GM18505 (cell line): ENCODE measurements at regions not wholly inside any gene's neighbourhood (a gene's known extent, or its start where the extent isn't known, plus 50 kb on each side); places are given as distances from the start of the nearest gene placed in this dataset.
A peak's percentile ranks its signal among the peaks of the same experiment; 100 is the strongest.

Source experiments
- ATAC-seq: cut with Tn5 transposase; IDR thresholded peaks from one replicate; pipeline ENCODE4 v1.9.1; 2021; ENCODE audit not compliant: unreplicated experiment
- POLR2A ChIP-seq: IDR thresholded peaks from 4 replicates; pipeline ENCODE4 v1.6.1; 2011; ENCODE audit warnings: borderline replicate concordance; ENCODE audit not compliant: insufficient read depth, insufficient read length; ENCODE audit errors: extremely low read depth

DNA sequence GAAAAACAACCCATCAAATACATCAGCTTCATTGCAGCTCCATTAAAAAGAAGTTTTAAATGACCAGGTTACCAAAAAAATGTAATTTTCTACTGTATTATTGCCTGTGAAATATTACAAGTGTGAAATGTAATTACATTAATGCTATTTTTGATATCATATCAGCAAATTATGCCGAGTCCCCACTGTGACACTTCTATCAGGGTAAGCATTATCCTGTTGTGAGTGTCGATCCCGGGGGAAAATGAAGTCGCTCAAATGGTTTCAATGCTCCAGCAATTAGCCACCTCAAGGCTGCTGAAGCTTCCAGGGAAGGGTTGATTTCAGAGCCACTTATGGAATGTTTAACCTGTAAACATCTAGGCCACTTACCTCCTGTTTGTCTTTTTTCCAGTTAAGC is 70.4 kb downstream of the RCN1 start:
- no peak for TF ChIP-seq POLR2A
- ATAC-seq: no peak

DNA sequence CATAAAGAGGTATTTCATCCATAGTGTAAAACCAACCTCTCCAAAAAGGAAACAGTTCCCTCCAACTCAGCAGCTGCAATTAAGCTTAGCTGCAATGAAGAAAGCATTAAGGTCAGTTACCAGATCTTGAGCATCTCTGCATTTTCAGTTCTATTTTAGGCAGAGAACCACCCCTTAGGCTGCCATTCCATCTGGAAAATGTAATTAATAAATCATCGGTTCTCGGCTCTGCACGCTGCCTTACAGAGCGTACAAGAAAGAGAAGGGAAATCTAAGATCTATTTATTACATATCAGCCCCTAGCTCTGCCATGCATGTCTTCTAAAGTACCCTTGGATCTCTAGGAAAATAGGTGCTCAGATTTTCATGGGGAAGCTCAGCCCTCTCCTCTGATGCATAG is 71.5 kb downstream of the RCN1 start:
- no peak for TF ChIP-seq POLR2A
- ATAC-seq: no peak

- no peak for ATAC-seq
- TF ChIP-seq POLR2A: no peak
These were observed 72.0 kb downstream of the RCN1 start for GRCh38 chr11:32162906-32163305.

DNA sequence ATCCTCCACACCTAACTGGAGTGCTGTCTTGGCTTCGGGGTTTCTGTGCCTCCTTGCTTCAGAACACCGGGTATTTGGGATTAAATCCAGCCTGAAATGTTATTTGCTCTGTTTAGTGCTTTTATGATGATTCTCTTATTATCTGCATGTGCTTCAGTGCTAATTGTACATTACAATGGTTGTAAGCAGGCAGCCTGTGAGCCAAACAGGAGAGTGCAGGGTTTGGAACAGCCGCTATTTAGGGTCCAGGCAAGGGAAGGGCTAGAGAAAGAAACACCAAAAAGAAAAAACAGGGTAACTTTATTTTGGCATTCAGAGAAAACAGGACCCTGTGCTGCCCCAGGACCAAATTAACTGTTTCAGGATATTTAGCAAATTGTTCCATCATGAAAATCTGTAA is 72.7 kb downstream of the RCN1 start:
- ATAC-seq: no peak
- TF ChIP-seq POLR2A: no peak

- no peak for ATAC-seq
- no peak for TF ChIP-seq POLR2A
These were observed 74.0 kb downstream of the RCN1 start for GRCh38 chr11:32164836-32165235.

DNA sequence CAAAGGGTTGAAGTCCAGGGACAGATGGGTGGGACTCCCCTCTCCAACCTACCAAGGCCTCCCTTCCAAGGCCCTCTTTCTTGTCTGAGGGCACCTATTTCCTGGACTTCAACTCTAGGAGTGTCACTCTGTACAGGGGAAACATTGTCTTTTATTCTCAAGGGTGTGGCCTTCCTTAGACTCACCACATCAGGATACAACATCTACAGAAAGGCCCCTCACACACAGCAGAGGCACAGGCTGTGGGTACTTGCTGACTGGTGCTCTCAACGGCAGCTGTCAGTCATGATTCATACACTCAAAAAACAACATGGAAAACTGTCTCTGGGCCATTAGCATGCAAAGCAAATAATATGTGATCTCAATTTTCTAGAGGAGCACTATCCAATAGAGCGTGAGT is 78.0 kb downstream of the RCN1 start:
- TF ChIP-seq POLR2A: no peak
- no peak for ATAC-seq

DNA sequence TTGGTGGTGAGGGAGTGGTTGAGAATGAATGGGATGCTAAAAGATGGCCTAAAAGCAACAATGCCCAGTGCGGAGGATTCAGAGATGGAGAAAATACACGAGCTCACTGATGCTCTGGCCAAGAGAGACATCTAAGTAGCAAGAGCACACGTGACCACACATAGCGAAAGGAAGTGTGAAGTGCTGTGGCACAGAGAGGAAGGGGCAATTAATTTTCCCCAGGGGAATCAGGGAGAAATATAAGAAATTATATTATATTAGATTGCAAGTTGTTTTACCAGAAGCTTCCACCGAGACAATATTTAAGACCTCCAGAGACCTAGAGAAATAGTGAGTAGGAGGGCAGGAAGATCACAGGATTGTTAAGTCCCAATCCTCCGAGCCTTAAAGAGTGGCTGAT is 80.6 kb downstream of the RCN1 start:
- no peak for ATAC-seq
- TF ChIP-seq POLR2A: no peak

DNA sequence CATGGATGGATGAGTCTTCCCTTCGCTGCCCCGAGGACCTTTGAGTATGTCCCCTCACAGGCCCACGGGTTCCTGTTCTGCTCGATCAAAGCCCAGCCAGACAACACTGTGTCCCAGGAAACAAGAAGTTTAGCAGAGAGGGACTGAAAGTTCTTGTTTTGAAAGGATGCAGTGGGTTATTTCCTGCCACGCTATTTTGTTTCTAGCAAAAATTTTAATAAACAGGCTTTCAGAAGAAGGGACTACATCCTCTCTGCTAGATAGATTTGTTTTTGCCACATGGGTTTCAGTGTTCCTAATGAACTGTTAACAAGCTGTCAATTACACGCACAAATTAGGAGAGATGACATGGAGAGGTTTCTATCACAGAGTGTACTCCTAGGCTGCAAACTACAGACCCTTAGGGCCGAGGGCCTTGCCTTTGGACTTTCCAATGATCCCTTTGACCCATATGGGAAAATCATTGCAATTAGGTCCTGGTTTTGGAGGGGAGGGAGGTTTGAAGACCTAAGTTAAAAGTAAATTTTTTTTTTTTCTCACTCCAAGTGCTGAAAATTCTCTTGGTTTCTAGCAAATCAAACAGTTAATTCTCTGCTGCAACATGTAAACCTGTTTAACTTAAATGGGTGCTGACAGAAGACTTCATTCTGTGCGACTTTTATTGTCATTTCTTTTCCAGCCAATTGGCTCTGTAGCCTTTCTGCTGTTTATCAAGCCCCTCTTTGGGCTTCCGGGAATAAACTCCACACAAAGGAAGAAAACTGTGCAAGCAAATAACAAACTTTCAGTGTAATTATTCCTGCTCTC is 81.4 kb downstream of the RCN1 start:
- ATAC-seq: no peak

DNA sequence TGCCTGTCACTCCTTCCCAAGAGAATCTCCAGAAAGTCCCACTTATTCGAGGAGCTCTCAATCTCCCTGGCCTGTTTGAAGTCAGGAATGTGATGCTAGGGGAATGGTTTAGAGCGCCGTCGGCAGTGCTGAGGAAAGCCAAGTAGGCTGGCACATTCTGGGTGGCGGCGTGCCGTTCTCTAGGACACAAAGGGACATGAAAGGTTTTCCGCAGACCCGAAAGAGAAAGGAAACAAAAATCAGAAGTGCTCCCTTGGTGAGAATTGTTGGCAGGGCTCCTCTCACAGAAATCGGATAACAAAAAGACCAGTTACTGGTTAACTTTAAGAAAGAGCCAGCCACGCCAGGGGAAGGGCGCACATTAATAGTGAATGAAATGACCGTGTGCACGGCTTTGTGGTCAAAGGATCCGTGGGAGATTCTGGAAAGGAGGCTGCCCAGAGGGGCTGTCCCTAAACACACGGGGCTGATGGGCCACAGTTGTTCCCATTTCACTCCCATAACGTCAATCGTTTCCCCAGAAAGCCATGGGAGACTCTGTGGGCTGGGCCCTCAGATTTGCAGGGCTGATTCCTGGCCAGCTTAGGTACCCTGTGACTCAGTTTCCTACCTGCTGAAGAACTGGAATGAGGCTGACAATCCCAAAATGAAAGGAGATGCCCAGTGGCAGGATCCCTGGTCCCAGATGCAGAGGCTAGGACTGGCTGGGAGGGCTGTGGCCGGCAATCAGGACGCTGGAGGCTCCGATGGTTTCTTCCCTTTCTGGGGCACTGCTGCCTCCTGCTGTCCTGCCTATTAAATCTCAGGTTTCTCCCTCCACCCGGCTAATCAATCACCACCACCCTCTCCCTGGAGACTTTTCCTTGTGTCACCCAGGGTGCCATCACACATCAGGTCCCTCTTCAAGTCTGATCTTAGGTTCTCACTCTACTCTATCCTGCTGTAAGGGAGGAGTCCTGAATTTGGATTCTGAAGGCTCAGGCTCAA is 82.3 kb downstream of the RCN1 start:
- ATAC-seq: peak; percentile 51
- TF ChIP-seq POLR2A: no peak

More for the DNA sequence above, 81.4 kb downstream of the RCN1 start:
- TF ChIP-seq POLR2A: no peak

- TF ChIP-seq POLR2A: no peak
- ATAC-seq: no peak
These were observed 83.1 kb downstream of the RCN1 start for GRCh38 chr11:32173977-32174376.

- no peak for TF ChIP-seq POLR2A
- ATAC-seq: peak; percentile 64
These were observed 85.5 kb downstream of the RCN1 start for GRCh38 chr11:32176223-32176934.

DNA sequence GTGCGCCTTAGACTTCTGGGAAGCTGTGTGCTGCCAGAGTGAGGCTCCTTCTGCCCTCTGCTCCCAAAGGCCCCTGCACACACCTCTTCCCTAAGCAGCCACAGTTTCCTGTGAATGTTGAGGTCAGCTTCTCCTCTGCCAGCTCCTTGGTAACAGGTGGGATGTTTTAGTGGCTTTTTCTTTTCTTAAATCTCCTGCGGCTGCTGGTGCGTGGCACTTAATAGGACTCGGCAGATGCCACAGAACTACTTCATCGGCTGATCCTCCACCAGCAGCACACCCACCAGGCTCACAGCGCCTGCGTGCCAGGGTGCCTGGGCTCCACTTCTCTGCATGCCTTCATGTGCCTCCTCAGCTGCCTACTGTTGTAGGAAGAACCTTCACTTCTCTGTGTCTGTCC is 87.8 kb downstream of the RCN1 start:
- TF ChIP-seq POLR2A: no peak
- no peak for ATAC-seq

- no peak for ATAC-seq
- no peak for TF ChIP-seq POLR2A
These were observed 92.6 kb downstream of the RCN1 start for GRCh38 chr11:32183512-32183911.
